ENCODE measurements at regions not wholly inside any gene's neighbourhood (a gene's known extent, or its start where the extent isn't known, plus 50 kb on each side); places are given as distances from the start of the nearest gene placed in this dataset.

- TF ChIP-seq JUND (IDR thresholded peaks at IDR 0.05) (no peak), REST (IDR thresholded peaks at IDR 0.05; ENCODE audit: low read depth) (no peak), RAD21 (IDR thresholded peaks at IDR 0.05; ENCODE audit: low read depth) (no peak)
These were observed 55.2 kb upstream of the KCNMA1 start (continued) for GRCh38 chr10:77692782-77693181.

GRCh38 chr10:77689339-77689738 lies 51.7 kb upstream of the KCNMA1 start:
- intact Hi-C loops (cut with micrococcal nuclease) = no loop called here
- POLR2A ChIA-PET = no interaction called here

More at GRCh38 chr10:77689339-77689738, 51.7 kb upstream of the KCNMA1 start:
- Histone ChIP-seq H3K36me3 (ENCODE audit: control insufficient read depth in 1 of 2, insufficient read depth in 2 of 2, low read length in 2 of 2) (no peaks in the 10 kb centered on the region), H2AFZ (ENCODE audit: low read depth, low read length, poor library complexity, severe bottlenecking) (no peak overlapping the region), H3K9me3 (ENCODE audit: control insufficient read depth in 1 of 2, insufficient read depth in 1 of 2, low read depth in 1 of 2, low read length in 2 of 2) (no peaks in the 10 kb centered on the region), H3K4me3 (replicated peaks in 1 of 2; ENCODE audit: low read depth in 1 of 2, low read length in 2 of 2) (no peak overlapping the region), H3K27me3 (ENCODE audit: insufficient read depth, low read length) (peaks cover 46% of the 10 kb centered on the region), H3K27ac (ENCODE audit: low read depth, low read length) (no peak overlapping the region), H4K20me1 (ENCODE audit: insufficient read depth) (no peaks in the 10 kb centered on the region), H3K9ac (ENCODE audit: low read length) (no peak overlapping the region), H3K79me2 (ENCODE audit: insufficient read depth, low read length) (no peaks in the 10 kb centered on the region), H3K4me1 (ENCODE audit: control insufficient read depth in 1 of 2, insufficient read depth in 2 of 2, low read length in 2 of 2) (no peaks in the 10 kb centered on the region), H3K9me2 (ENCODE audit: insufficient read depth) (no peaks in the 10 kb centered on the region), H3K4me2 (ENCODE audit: low read length) (no peak overlapping the region)
- TF ChIP-seq ATF3 (IDR thresholded peaks at IDR 0.05) = no peak
- no peak for TF ChIP-seq SP1 (IDR thresholded peaks at IDR 0.05; ENCODE audit: low read depth)
- TF ChIP-seq RAD21 (IDR thresholded peaks at IDR 0.05; ENCODE audit: low read depth) = no peak
- no peak for TF ChIP-seq EZH2phosphoT487 (IDR thresholded peaks at IDR 0.05; ENCODE audit: borderline replicate concordance)
- TF ChIP-seq ZNF274 (IDR thresholded peaks at IDR 0.05; ENCODE audit: low read depth, low read length) = no peak
- no peak for ATAC-seq
- BruUV-seq (replicated peaks) = no TSS peak
- ChIA-PET RAD21 (ENCODE audit: low non-redundant PET in 1 of 2, low total read pairs in 2 of 2, uncharacterized antibody in 2 of 2, unreplicated experiment in 2 of 2) (no interaction called here), CTCF (interaction anchor here (1.2 to 1.6 kb wide), 2 partner anchors 22 to 23 kb away, joined by 3 read pairs; no protein-coding TSS in a partner anchor)
- no peak for DNase-seq (ENCODE audit: low read depth, low spot score)
